Heart right ventricle (tissue), 16 donors: ENCODE measurements at regions not wholly inside any gene's neighbourhood (a gene's known extent, or its start where the extent isn't known, plus 50 kb on each side); places are given as distances from the start of the nearest gene placed in this dataset.

Experiments
- ATAC-seq, 8 donors: fragments of 200-7000 bp; cut with Tn5 transposase; one replicate each; pipeline ENCODE4 v1.9.1; 2020; ENCODE audit warnings: mild to moderate bottlenecking in 8 of 8, moderate library complexity in 8 of 8, moderate number of reproducible peaks in 1 of 8
- DNase-seq, 2 donors: peaks; one replicate each; pipeline ENCODE4 v3.0.0-alpha.2; 2020
- H3K27ac ChIP-seq, 10 donors: fragments of 200-600 bp; sonication (generic) in 2 of 10; one replicate each; pipeline versions ENCODE4 v1.5.0 to v1.8.0; 2020 to 2022; ENCODE audit warnings: mild to moderate bottlenecking in 3 of 10
- H3K27me3 ChIP-seq, 7 donors: fragments of 200-600 bp; one replicate each; pipeline ENCODE4 v1.8.0; 2021 to 2022; ENCODE audit warnings: mild to moderate bottlenecking in 2 of 7
- H3K36me3 ChIP-seq, 9 donors: fragments of 200-600 bp; sonication (generic) in 1 of 9; one replicate each; pipeline versions ENCODE4 v1.5.0 to v1.8.0; 2020 to 2022; ENCODE audit warnings: mild to moderate bottlenecking in 2 of 9
- H3K4me1 ChIP-seq, 9 donors: fragments of 200-600 bp; sonication (generic) in 1 of 9; one replicate each; pipeline versions ENCODE4 v1.5.0 to v1.8.0; 2020 to 2022; ENCODE audit warnings: mild to moderate bottlenecking in 4 of 9
- H3K4me3 ChIP-seq, 10 donors: fragments of 200-600 bp; sonication (generic) in 2 of 10; one replicate each; pipeline versions ENCODE4 v1.5.0 to v1.8.0; 2020 to 2022; ENCODE audit warnings: mild to moderate bottlenecking in 7 of 10, moderate library complexity in 2 of 10
- H3K9me3 ChIP-seq, 11 donors: fragments of 200-600 bp in 10 of 11; sonication (generic) in 2 of 11; one replicate each; pipeline versions ENCODE4 v1.5.0 to v1.8.0; 2013 to 2022; ENCODE audit warnings: mild to moderate bottlenecking in 2 of 11, control low read depth in 1 of 11, moderate library complexity in 1 of 11
- CTCF ChIP-seq, 9 donors: fragments of 200-600 bp; sonication (generic) in 2 of 9; IDR thresholded peaks; one replicate each; pipeline versions ENCODE4 v1.5.0 to v1.8.0; 2021 to 2022; ENCODE audit warnings: antibody characterized with exemption in 9 of 9, mild to moderate bottlenecking in 5 of 9, moderate library complexity in 1 of 9
- WGBS, 2 donors: extraction: QIAGEN DNeasy Blood & Tissue Kit; methylation state at CpG; one replicate each; pipeline ENCODE4 v1.1.7; 2013; ENCODE audit warnings: inconsistent platforms in 1 of 2; 5-methylcytosine and 5-hydroxymethylcytosine counted together
- intact Hi-C, 10 donors: fragments of 100-400 bp; cut with DNase I; formaldehyde crosslinking; loops; one replicate each; pipeline versions ENCODE4 v1.11.1 to v1.14.2; 2022
- donor health status: Arrhythmogenic right ventricular cardiomyopathy.
- donor health status: ischemic (EF 13 %, LVEDD 7.1; RV severe dilation, severe dysfunction).
- donor health status: healthy with polysubstance abuse.
- donor health status: DM: no; HTN: yes; CAD: no.
- donor health status: DM: no; HTN: no; CAD: no.
- donor health status: ischemic (EF 25% LVEDD 6.9; RV normal size, moderate dysfunction).
- donor health status: ischemic (EF 25% LVEDD 5.7; RV mildly dilated, moderate dysfunction).
- donor health status: healthy.
- donor health status: DM: yes; HTN: yes; CAD: no.
- donor health status: Ischemic cardiomyopathy.
- donor health status: ischemic (EF 35%, LVEDD 5.7; RV mildly dilated, moderate dysfunction).
- donor health status: nonischemic (EF 11% LVEDD 7.7; RV severe dilation, severe dysfunction).
- donor health status: DM: yes; HTN: yes; CAD: no.
- donor health status: PGD.
- donor health status: ischemic (EF 29% LVEDD 5.4; RV normal size, mild dysfunction).
- donor health status: nonischemic (EF 23%, LVEDD 6.1; RV moderate dilation, normal function).

- DNase-seq, result no peak
- no peaks in the 10 kb centered on the region for H3K27me3 ChIP-seq
- ATAC-seq, result peak in 1 of 8 donors; percentile 37
- intact Hi-C loops, result loop anchor here in 3 of 10 donors (5.0 to 10.0 kb wide), 2 partner anchors 124 to 127 kb away; no protein-coding TSS in a partner anchor
- no peaks in the 10 kb centered on the region for H3K4me1 ChIP-seq
- peak in 3 of 9 donors; percentile 6 to 15 (median 13) for TF ChIP-seq CTCF (IDR thresholded peaks at IDR 0.05)
- no peak overlapping the region for H3K4me3 ChIP-seq
- WGBS, 2 donors, result 74 to 82% methylated on average over 3 of the region's 3 CpGs
- H3K27ac ChIP-seq, result no peak overlapping the region
- no peaks in the 10 kb centered on the region for H3K9me3 ChIP-seq
- H3K36me3 ChIP-seq, result no peaks in the 10 kb centered on the region
Observed at GRCh38 chr12:22981711-22982110, 356.7 kb downstream of the ETNK1 start.

- DNase-seq (no peak), ATAC-seq (no peak)
- Histone ChIP-seq H3K27ac (no peak overlapping the region), H3K36me3 (no peaks in the 10 kb centered on the region), H3K9me3 (no peaks in the 10 kb centered on the region), H3K27me3 (no peaks in the 10 kb centered on the region), H3K4me1 (no peaks in the 10 kb centered on the region), H3K4me3 (no peak overlapping the region)
- 82 to 85% methylated on average over 13 of the region's 13 CpGs for WGBS, 2 donors
- TF ChIP-seq CTCF (IDR thresholded peaks at IDR 0.05), result no peak
- intact Hi-C loops, result loop anchor here in 3 of 10 donors (5.0 to 10.0 kb wide), 2 partner anchors 125 to 128 kb away; no protein-coding TSS in a partner anchor
Observed at GRCh38 chr12:22982635-22983034, 357.7 kb downstream of the ETNK1 start.

GRCh38 chr12:22986997-22987396 lies 362.0 kb downstream of the ETNK1 start:
- intact Hi-C loops, result loop anchor here in 2 of 10 donors (10.0 kb wide), 1 partner anchor 132 kb away; no protein-coding TSS in a partner anchor
- no peak for DNase-seq
- Histone ChIP-seq H3K27me3 (no peaks in the 10 kb centered on the region), H3K27ac (no peak overlapping the region), H3K9me3 (no peaks in the 10 kb centered on the region), H3K4me3 (no peak overlapping the region), H3K36me3 (no peaks in the 10 kb centered on the region), H3K4me1 (no peaks in the 10 kb centered on the region)
- ATAC-seq, result no peak
- WGBS, 2 donors, result 78% methylated on average over 1 of the region's 1 CpG
- no peak for TF ChIP-seq CTCF (IDR thresholded peaks at IDR 0.05)

- intact Hi-C loops, result no loop called here
- 76 to 80% methylated on average over 1 of the region's 1 CpG for WGBS, 2 donors
- H3K9me3 ChIP-seq, result no peaks in the 10 kb centered on the region
- DNase-seq, result no peak
- H3K4me1 ChIP-seq, result no peaks in the 10 kb centered on the region
- no peak for TF ChIP-seq CTCF (IDR thresholded peaks at IDR 0.05)
- no peak overlapping the region for H3K4me3 ChIP-seq
- no peaks in the 10 kb centered on the region for H3K36me3 ChIP-seq
- H3K27ac ChIP-seq, result no peak overlapping the region
- no peaks in the 10 kb centered on the region for H3K27me3 ChIP-seq
- ATAC-seq, result no peak
Observed at GRCh38 chr12:22990501-22990900, 365.5 kb downstream of the ETNK1 start.
